A549 (cell line): ENCODE measurements at regions not wholly inside any gene's neighbourhood (a gene's known extent, or its start where the extent isn't known, plus 50 kb on each side); places are given as distances from the start of the nearest gene placed in this dataset.
A peak's percentile ranks its signal among the peaks of the same experiment; 100 is the strongest.

ENCODE experiments used
- ATAC-seq, 2 experiments: fragments of 200-7000 bp in 1 of 2; fragments of >200 bp in 1 of 2; cut with Nextera tagmentation in 1 of 2; cut with Tn5 transposase in 1 of 2; 3 replicates each; pipeline versions ENCODE4 v1.8.0 to v1.9.1; 2018 to 2020; ENCODE audit warnings: mild to moderate bottlenecking in 1 of 2, moderate library complexity in 1 of 2
- CTCF ChIA-PET: fragments of 300-600 bp; sonication (Branson Sonifier 250); formaldehyde crosslinking; extraction: SDS; loops from one replicate; lab custom pipeline; 2021; ENCODE audit warnings: antibody characterized with exemption, inconsistent platforms; lab: Yijun Ruan, JAX
- POLR2A ChIA-PET: fragments of 350-600 bp; formaldehyde crosslinking; extraction: SDS; loops from one replicate; lab custom pipeline; 2021; ENCODE audit warnings: antibody characterized with exemption, inconsistent platforms; lab: Yijun Ruan, JAX
- DNase-seq, 2 experiments: peaks; one replicate each; pipeline versions ENCODE4 v3.0.0 to v3.0.0-alpha.2; 2011 to 2016; ENCODE audit warnings: low read depth in 1 of 2, low spot score in 1 of 2
- FAIRE-seq: peaks from 2 replicates; lab custom pipeline; 2011; peaks lifted over from hg19 to GRCh38; lab: Jason Lieb, UNC
- H3K27ac ChIP-seq, 2 experiments: fragments of >200 bp; sonication (Bioruptor Twin); formaldehyde crosslinking; 3 replicates each; pipeline ENCODE4 v1.5.1; 2016 to 2017
- H3K4me1 ChIP-seq: fragments of >200 bp; sonication (Bioruptor Twin); formaldehyde crosslinking; 3 replicates; pipeline ENCODE4 v1.6.1; 2016
- H3K4me2 ChIP-seq: fragments of >200 bp; sonication (Bioruptor Twin); formaldehyde crosslinking; 3 replicates; pipeline ENCODE4 v1.6.1; 2016
- H3K4me3 ChIP-seq: fragments of >200 bp; sonication (Bioruptor Twin); formaldehyde crosslinking; 3 replicates; pipeline ENCODE4 v1.5.1; 2016
- H3K9me3 ChIP-seq: fragments of >200 bp; sonication (Bioruptor Twin); formaldehyde crosslinking; 3 replicates; pipeline ENCODE4 v1.6.1; 2016
- CTCF ChIP-seq: fragments of >200 bp; sonication (Bioruptor Twin); formaldehyde crosslinking; IDR thresholded peaks from 3 replicates; pipeline ENCODE4 v1.5.1; 2016
- E2F6 ChIP-seq: IDR thresholded peaks from 2 replicates; pipeline ENCODE4 v1.6.1; 2012; ENCODE audit warnings: low read depth, borderline replicate concordance
- EP300 ChIP-seq, 2 experiments: fragments of >200 bp; sonication (Bioruptor Twin); formaldehyde crosslinking; IDR thresholded peaks; 2 replicates in 1 of 2; 3 replicates in 1 of 2; pipeline ENCODE4 v1.6.1; 2016 to 2017
- FOXS1 ChIP-seq: fragments of 250-450 bp; sonication (Bioruptor Pico); IDR thresholded peaks from 2 replicates; pipeline ENCODE4 v1.5.0; 2020; ENCODE audit warnings: mild to moderate bottlenecking, moderate library complexity
- JUNB ChIP-seq: fragments of >200 bp; sonication (Bioruptor Twin); formaldehyde crosslinking; IDR thresholded peaks from 2 replicates; pipeline ENCODE4 v1.6.1; 2016
- KDM5A ChIP-seq: fragments of 200-600 bp; sonication (generic); IDR thresholded peaks from 2 replicates; pipeline ENCODE4 v1.6.1; 2016; ENCODE audit warnings: antibody characterized with exemption, mild to moderate bottlenecking
- MAFK ChIP-seq: fragments of 450-650 bp; IDR thresholded peaks from 2 replicates; pipeline ENCODE4 v1.6.1; 2014; ENCODE audit not compliant: partially characterized antibody
- MAX ChIP-seq: IDR thresholded peaks from 2 replicates; pipeline ENCODE4 v1.6.1; 2012
- NFE2L2 ChIP-seq: fragments of 150-350 bp; conservative IDR thresholded peaks from 2 replicates; pipeline ENCODE4 v1.6.1; 2014; ENCODE audit warnings: low read length
- NR3C1 ChIP-seq: fragments of >200 bp; sonication (Bioruptor Twin); formaldehyde crosslinking; IDR thresholded peaks from 3 replicates; pipeline ENCODE4 v1.6.1; 2017
- PBX3 ChIP-seq: IDR thresholded peaks from 2 replicates; pipeline ENCODE4 v1.6.1; 2012
- PHF8 ChIP-seq: fragments of 200-600 bp; sonication (generic); IDR thresholded peaks from 2 replicates; pipeline ENCODE4 v1.6.1; 2016; ENCODE audit warnings: low read depth, mild to moderate bottlenecking, antibody characterized with exemption, moderate library complexity, borderline replicate concordance
- RARB ChIP-seq: fragments of 250-450 bp; sonication (Bioruptor Pico); IDR thresholded peaks from 2 replicates; pipeline ENCODE4 v1.8.0; 2021; ENCODE audit warnings: mild to moderate bottlenecking, moderate library complexity
- RNF2 ChIP-seq: fragments of 200-600 bp; sonication (generic); IDR thresholded peaks from 2 replicates; pipeline ENCODE4 v1.6.1; 2016; ENCODE audit warnings: low read depth, mild to moderate bottlenecking, antibody characterized with exemption, moderate library complexity, borderline replicate concordance
- ZC3H11A ChIP-seq: fragments of 450-650 bp; IDR thresholded peaks from 2 replicates; pipeline ENCODE4 v1.6.1; 2014; ENCODE audit warnings: antibody characterized with exemption, mild to moderate bottlenecking
- WGBS: methylation state at CpG from one replicate; pipeline ENCODE4 v1.1.6; 2017; ENCODE audit errors: missing lambda C conversion rate; 5-methylcytosine and 5-hydroxymethylcytosine counted together
- TF ChIP-seq, protein P1 (sequence below): fragments of 250-450 bp; sonication (Bioruptor Pico); IDR thresholded peaks from 2 replicates; pipeline ENCODE4 v1.5.0; 2020; ENCODE audit warnings: low read depth, mild to moderate bottlenecking, moderate library complexity

GRCh38 chr4:83846193-83846830 lies 310.4 kb downstream of the GPAT3 start:
- WGBS = 100% methylated on average over 1 of the region's 3 CpGs
- H3K4me2 ChIP-seq = no peak overlapping the region
- DNase-seq (no peak), FAIRE-seq (no peak), ATAC-seq (no peak)
- H3K4me1 ChIP-seq = peaks cover 11% of the 10 kb centered on the region
- ChIA-PET CTCF (interaction anchor here (0.5 to 1.3 kb wide), 2 partner anchors 12 to 115 kb away, joined by 3 read pairs; no protein-coding TSS in a partner anchor), POLR2A (no interaction called here)
- H3K27ac ChIP-seq = no peak overlapping the region
- TF ChIP-seq FOXS1 (CRISPR knock-in tag) = no peak
- TF ChIP-seq, protein P1, sequence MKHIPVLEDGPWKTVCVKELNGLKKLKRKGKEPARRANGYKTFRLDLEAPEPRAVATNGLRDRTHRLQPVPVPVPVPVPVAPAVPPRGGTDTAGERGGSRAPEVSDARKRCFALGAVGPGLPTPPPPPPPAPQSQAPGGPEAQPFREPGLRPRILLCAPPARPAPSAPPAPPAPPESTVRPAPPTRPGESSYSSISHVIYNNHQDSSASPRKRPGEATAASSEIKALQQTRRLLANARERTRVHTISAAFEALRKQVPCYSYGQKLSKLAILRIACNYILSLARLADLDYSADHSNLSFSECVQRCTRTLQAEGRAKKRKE (CRISPR knock-in tag) = no peak
- no peak for TF ChIP-seq PHF8
- no peak for TF ChIP-seq JUNB
- TF ChIP-seq NFE2L2 = no peak
- TF ChIP-seq EP300 (IDR thresholded peaks at IDR 0.05) = no peak
- no peak for TF ChIP-seq E2F6
- TF ChIP-seq RNF2 = no peak
- no peak for TF ChIP-seq CTCF
- TF ChIP-seq NR3C1 = no peak
- no peak for TF ChIP-seq KDM5A
- TF ChIP-seq RARB (CRISPR knock-in tag) = no peak
- no peaks in the 10 kb centered on the region for H3K9me3 ChIP-seq
- no peak overlapping the region for H3K4me3 ChIP-seq

GRCh38 chr4:83839615-83840014 lies 303.7 kb downstream of the GPAT3 start:
- no peaks in the 10 kb centered on the region for H3K4me1 ChIP-seq
- no peak for TF ChIP-seq MAX
- no peak for TF ChIP-seq ZC3H11A
- WGBS = 73% methylated on average over 2 of the region's 2 CpGs
- POLR2A ChIA-PET = no interaction called here
- DNase-seq (no peak), ATAC-seq (no peak), FAIRE-seq (no peak)
- no peak overlapping the region for H3K4me2 ChIP-seq
- no peaks in the 10 kb centered on the region for H3K9me3 ChIP-seq
- H3K27ac ChIP-seq = no peak overlapping the region
- no peak overlapping the region for H3K4me3 ChIP-seq
- CTCF ChIA-PET = interaction anchor here (1.0 to 1.5 kb wide), 4 partner anchors 12 to 122 kb away, joined by 3 to 4 read pairs (median 3); no protein-coding TSS in a partner anchor

DNA sequence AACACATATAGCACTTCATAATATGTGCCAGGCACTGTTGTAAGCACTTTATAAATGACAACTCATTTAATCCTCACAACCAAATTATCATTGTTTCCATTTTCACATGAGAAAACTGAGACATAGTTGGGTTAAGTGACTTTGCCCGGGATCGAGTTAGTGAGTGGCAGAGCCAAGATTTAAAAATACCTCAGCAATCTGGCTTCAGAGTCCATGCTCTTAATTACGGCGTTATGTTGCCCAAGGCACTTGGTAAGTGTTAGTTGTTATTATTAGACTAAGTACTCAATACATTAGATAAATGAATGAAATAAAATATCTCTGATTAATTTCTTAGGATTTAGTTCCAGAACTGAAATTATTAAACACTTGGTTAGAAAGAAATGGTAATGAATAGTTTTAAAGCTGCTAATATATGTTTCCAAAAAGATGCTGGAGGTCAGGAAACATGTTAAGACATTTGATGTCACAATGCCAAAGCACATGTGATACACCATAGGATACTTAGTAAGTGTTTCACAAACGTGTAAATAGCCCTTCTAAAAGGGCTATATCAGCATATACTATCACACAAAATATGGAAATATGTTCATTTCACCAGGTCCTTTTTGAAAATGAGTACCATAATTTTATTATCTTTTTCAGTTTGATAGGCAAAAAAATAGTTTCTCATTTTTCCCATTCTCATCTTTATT lies 301.9 kb downstream of the GPAT3 start:
- WGBS = 78% methylated on average over 5 of the region's 5 CpGs
- no peak for FAIRE-seq
- ATAC-seq = no peak
- H3K4me2 ChIP-seq = no peak overlapping the region
- TF ChIP-seq PBX3 = no peak
- peak; percentile 22 for TF ChIP-seq MAFK
- TF ChIP-seq, all 56 proteins: peak for 1
- ChIA-PET POLR2A (no interaction called here), CTCF (no interaction called here)
- H3K27ac ChIP-seq = no peak overlapping the region
- no peaks in the 10 kb centered on the region for H3K4me1 ChIP-seq
- DNase-seq = no peak
- no peak overlapping the region for H3K4me3 ChIP-seq
- H3K9me3 ChIP-seq = no peaks in the 10 kb centered on the region
